Sigmoid colon (tissue), 6 donors: ENCODE measurements at regions not wholly inside any gene's neighbourhood (a gene's known extent, or its start where the extent isn't known, plus 50 kb on each side); places are given as distances from the start of the nearest gene placed in this dataset.

Source experiments
- DNase-seq: peaks from one replicate; pipeline ENCODE4 v3.0.0-alpha.2; 2019
- H3K27ac ChIP-seq, 4 donors: fragments of 200-600 bp; sonication (generic); one replicate each; pipeline ENCODE4 v1.5.1; 2016 to 2019; ENCODE audit warnings: mild to moderate bottlenecking in 1 of 4
- H3K27me3 ChIP-seq, 3 donors: fragments of 200-600 bp; sonication (generic); one replicate each; pipeline ENCODE4 v1.5.1; 2019; ENCODE audit warnings: mild to moderate bottlenecking in 1 of 3
- H3K36me3 ChIP-seq, 4 donors: fragments of 200-600 bp; sonication (generic); one replicate each; pipeline ENCODE4 v1.5.1; 2016 to 2019
- H3K4me1 ChIP-seq, 4 donors: fragments of 200-600 bp; sonication (generic); one replicate each; pipeline ENCODE4 v1.5.1; 2017 to 2019
- H3K4me3 ChIP-seq, 4 donors: fragments of 200-600 bp; sonication (generic); one replicate each; pipeline ENCODE4 v1.5.1; 2017 to 2019; ENCODE audit warnings: mild to moderate bottlenecking in 2 of 4, moderate library complexity in 1 of 4
- H3K9me3 ChIP-seq, 4 donors: fragments of 200-600 bp in 3 of 4; sonication (generic) in 3 of 4; one replicate each; pipeline versions ENCODE4 v1.5.1 to v1.6.1; 2013 to 2019
- EP300 ChIP-seq, 4 donors: sonication (generic); formaldehyde crosslinking; IDR thresholded peaks; one replicate each; pipeline ENCODE4 v1.6.1; 2017; ENCODE audit warnings: antibody characterized with exemption in 4 of 4
- POLR2A ChIP-seq, 2 donors: fragments of 450-650 bp; IDR thresholded peaks; one replicate each; pipeline ENCODE4 v1.6.1; 2016; ENCODE audit warnings: antibody characterized with exemption in 2 of 2, mild to moderate bottlenecking in 2 of 2, moderate library complexity in 2 of 2
- POLR2AphosphoS5 ChIP-seq, 4 donors: sonication (generic); formaldehyde crosslinking; IDR thresholded peaks; one replicate each; pipeline ENCODE4 v1.6.1; 2017; ENCODE audit warnings: antibody characterized with exemption in 4 of 4
- WGBS, 2 donors: extraction: QIAGEN DNeasy Blood & Tissue Kit; methylation state at CpG; one replicate each; pipeline ENCODE4 v1.1.7; 2013; 5-methylcytosine and 5-hydroxymethylcytosine counted together
- intact Hi-C: fragments of 100-400 bp; cut with DNase I; formaldehyde crosslinking; loops from one replicate; pipeline ENCODE4 v1.15.1; 2023
- TF ChIP-seq, protein P1 (sequence below), 4 experiments: fragments of 450-650 bp in 3 of 4; fragments of 200-600 bp in 1 of 4; IDR thresholded peaks; one replicate each; pipeline ENCODE4 v1.5.1; 2016 to 2019; ENCODE audit warnings: antibody characterized with exemption in 4 of 4, mild to moderate bottlenecking in 3 of 4, moderate library complexity in 2 of 4
- donor health status: healthy with polysubstance abuse.
- donor health status: healthy.

DNA sequence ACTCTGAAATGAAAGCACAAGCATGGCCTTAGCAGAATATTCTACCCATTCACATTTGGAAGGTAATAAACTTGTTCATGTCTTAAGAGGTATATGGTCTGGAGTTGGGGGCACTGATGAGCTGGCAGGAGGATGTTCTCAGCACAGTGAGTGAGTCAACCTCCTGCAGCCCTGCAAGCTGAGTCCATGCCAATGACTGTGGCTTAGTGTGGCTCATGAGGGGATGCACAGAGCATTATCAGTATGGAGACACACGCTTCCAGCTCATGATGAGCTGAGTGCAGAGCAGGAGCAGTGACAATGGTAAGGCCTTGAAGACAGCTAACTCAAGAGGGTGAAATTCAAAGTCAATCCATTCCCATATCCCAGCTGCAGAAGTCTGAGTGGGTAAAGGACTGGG, 102.3 kb downstream of the TNFSF18 start:
- WGBS, 2 donors: 89% methylated on average over 1 of the region's 1 CpG
- H3K36me3 ChIP-seq: no peaks in the 10 kb centered on the region
- no peak for TF ChIP-seq EP300 (IDR thresholded peaks at IDR 0.05)
- TF ChIP-seq, protein P1, sequence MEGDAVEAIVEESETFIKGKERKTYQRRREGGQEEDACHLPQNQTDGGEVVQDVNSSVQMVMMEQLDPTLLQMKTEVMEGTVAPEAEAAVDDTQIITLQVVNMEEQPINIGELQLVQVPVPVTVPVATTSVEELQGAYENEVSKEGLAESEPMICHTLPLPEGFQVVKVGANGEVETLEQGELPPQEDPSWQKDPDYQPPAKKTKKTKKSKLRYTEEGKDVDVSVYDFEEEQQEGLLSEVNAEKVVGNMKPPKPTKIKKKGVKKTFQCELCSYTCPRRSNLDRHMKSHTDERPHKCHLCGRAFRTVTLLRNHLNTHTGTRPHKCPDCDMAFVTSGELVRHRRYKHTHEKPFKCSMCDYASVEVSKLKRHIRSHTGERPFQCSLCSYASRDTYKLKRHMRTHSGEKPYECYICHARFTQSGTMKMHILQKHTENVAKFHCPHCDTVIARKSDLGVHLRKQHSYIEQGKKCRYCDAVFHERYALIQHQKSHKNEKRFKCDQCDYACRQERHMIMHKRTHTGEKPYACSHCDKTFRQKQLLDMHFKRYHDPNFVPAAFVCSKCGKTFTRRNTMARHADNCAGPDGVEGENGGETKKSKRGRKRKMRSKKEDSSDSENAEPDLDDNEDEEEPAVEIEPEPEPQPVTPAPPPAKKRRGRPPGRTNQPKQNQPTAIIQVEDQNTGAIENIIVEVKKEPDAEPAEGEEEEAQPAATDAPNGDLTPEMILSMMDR (IDR thresholded peaks at IDR 0.05): no peak
- TF ChIP-seq POLR2AphosphoS5 (IDR thresholded peaks at IDR 0.05): no peak
- no peak for TF ChIP-seq POLR2A (IDR thresholded peaks at IDR 0.05)
- H3K9me3 ChIP-seq: no peaks in the 10 kb centered on the region
- H3K27ac ChIP-seq: no peak overlapping the region
- intact Hi-C loops: no loop called here
- no peaks in the 10 kb centered on the region for H3K27me3 ChIP-seq
- no peaks in the 10 kb centered on the region for H3K4me1 ChIP-seq
- no peak for DNase-seq
- H3K4me3 ChIP-seq: no peak overlapping the region

DNA sequence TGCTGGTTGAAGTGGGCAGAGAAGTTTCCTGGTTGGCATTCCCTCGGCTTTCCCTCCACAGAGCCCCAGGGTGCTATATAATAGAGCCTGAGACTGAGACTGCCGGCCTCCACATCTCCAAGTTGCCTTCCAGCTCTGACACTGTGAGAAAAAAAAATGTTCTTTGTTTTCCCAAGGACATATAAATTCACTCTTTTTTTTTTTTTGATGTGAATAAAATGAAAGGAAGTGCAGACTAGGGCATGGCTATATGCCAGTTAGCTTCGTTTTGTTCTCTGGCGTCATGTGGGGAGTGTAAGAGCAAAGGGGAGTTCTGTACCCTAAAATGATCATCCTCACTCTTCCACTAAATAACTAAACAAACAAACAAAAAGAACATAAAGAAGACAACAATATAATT, 101.6 kb downstream of the TNFSF18 start:
- intact Hi-C loops: no loop called here
- no peaks in the 10 kb centered on the region for H3K9me3 ChIP-seq
- H3K4me3 ChIP-seq: no peak overlapping the region
- H3K27me3 ChIP-seq: no peaks in the 10 kb centered on the region
- 74 to 77% methylated on average over 4 of the region's 4 CpGs for WGBS, 2 donors
- no peak for TF ChIP-seq POLR2AphosphoS5 (IDR thresholded peaks at IDR 0.05)
- TF ChIP-seq, protein P1 (IDR thresholded peaks at IDR 0.05): no peak
- no peak for TF ChIP-seq POLR2A (IDR thresholded peaks at IDR 0.05)
- no peak for TF ChIP-seq EP300 (IDR thresholded peaks at IDR 0.05)
- no peak overlapping the region for H3K27ac ChIP-seq
- no peaks in the 10 kb centered on the region for H3K36me3 ChIP-seq
- no peak for DNase-seq
- H3K4me1 ChIP-seq: no peaks in the 10 kb centered on the region

DNA sequence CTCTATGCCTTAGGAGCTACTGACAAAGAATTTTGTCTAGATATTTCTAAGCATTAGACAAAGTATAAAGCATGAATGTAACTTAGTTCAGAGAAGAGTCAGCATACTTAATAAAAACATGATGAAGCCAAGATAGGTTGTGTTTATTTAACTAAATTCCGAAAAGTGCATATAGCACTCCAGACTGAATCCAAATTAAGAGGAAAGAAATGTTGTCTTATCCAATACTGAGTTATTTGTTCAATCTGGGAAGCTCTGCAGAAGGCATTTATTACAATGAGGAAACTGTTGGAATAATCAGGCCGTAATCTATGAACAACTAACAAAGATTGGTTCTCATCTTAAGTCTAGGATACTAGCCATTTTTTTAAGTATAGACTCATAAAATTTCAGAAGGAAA, 100.2 kb downstream of the TNFSF18 start:
- Histone ChIP-seq H3K4me1 (no peaks in the 10 kb centered on the region), H3K27me3 (no peaks in the 10 kb centered on the region), H3K36me3 (no peaks in the 10 kb centered on the region), H3K27ac (no peak overlapping the region), H3K9me3 (no peaks in the 10 kb centered on the region), H3K4me3 (no peak overlapping the region)
- DNase-seq: no peak
- TF ChIP-seq POLR2A (IDR thresholded peaks at IDR 0.05): no peak
- TF ChIP-seq POLR2AphosphoS5 (IDR thresholded peaks at IDR 0.05): no peak
- TF ChIP-seq, protein P1 (IDR thresholded peaks at IDR 0.05): no peak
- TF ChIP-seq EP300 (IDR thresholded peaks at IDR 0.05): no peak
- 65 to 76% methylated on average over 2 of the region's 2 CpGs for WGBS, 2 donors
- intact Hi-C loops: no loop called here

DNA sequence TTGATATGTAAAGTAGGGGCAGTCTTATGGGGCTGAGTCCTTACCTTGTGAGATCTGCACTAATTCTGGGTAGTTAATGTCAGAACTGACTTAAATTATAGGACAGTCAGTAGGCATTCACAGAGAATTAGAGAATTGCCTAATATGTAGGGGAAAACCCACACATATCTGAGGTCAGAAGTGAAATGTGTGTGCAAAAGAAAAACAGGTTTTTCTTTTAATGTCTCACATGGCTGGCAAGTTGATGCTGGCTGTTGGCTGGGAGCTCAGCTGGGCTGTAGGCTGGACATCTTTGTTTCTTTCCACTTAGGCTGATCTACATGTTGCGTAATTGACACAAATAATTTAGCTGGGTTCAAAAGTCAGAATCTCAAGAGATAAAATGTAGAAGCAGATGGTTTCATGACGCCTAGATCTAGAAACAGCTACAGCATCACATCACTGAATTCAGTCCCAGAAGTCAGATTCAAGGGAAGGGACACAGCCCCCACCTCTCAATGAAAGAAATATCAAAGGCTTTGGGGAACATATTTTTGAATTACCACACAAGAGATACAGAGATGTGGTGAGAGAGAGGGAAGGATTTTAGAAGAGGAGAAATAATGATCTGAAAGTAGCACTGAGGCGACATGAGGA, 98.9 kb downstream of the TNFSF18 start:
- Histone ChIP-seq H3K36me3 (no peaks in the 10 kb centered on the region), H3K4me1 (no peaks in the 10 kb centered on the region), H3K9me3 (no peaks in the 10 kb centered on the region), H3K27ac (no peak overlapping the region), H3K4me3 (no peak overlapping the region), H3K27me3 (no peaks in the 10 kb centered on the region)
- 74 to 77% methylated on average over 3 of the region's 3 CpGs for WGBS, 2 donors
- intact Hi-C loops: no loop called here
- DNase-seq: no peak
- TF ChIP-seq EP300 (IDR thresholded peaks at IDR 0.05) (no peak), POLR2A (IDR thresholded peaks at IDR 0.05) (no peak), POLR2AphosphoS5 (IDR thresholded peaks at IDR 0.05) (no peak)
- TF ChIP-seq, protein P1 (IDR thresholded peaks at IDR 0.05): no peak

DNA sequence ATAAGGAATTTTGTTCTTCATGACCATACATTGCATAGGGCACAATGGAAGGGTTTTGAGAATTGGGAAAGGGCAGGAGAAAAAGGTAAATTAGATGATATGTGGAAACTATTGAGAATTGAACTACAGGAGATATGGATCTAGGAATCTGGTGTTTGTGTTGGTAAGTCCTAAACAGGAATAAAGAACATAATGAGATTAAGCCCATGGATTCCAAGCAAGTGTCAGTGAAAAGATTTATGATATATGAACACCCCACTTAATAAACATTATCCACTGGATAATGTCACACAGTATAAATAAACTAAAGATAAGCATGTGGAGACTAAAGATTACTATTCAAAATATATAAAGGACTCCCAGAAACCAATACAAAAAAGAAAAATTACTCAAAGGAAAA, 98.2 kb downstream of the TNFSF18 start:
- no peak for TF ChIP-seq POLR2A (IDR thresholded peaks at IDR 0.05)
- no peak for TF ChIP-seq EP300 (IDR thresholded peaks at IDR 0.05)
- TF ChIP-seq POLR2AphosphoS5 (IDR thresholded peaks at IDR 0.05): no peak
- TF ChIP-seq, protein P1 (IDR thresholded peaks at IDR 0.05): no peak
- DNase-seq: no peak
- intact Hi-C loops: no loop called here
- no peak overlapping the region for H3K27ac ChIP-seq
- H3K4me3 ChIP-seq: no peak overlapping the region
- H3K36me3 ChIP-seq: no peaks in the 10 kb centered on the region
- H3K9me3 ChIP-seq: no peaks in the 10 kb centered on the region
- H3K4me1 ChIP-seq: no peaks in the 10 kb centered on the region
- no peaks in the 10 kb centered on the region for H3K27me3 ChIP-seq
